HG02798 (cell line): ENCODE measurements at regions not wholly inside any gene's neighbourhood (a gene's known extent, or its start where the extent isn't known, plus 50 kb on each side); places are given as distances from the start of the nearest gene placed in this dataset.
"Not testable (repeated sequence)": the region's sequence is repeated elsewhere in the genome, so short reads cannot be mapped to it uniquely, and the experiment has no call there.

Experiments used
- ATAC-seq: cut with Tn5 transposase; IDR thresholded peaks from one replicate; pipeline ENCODE4 v1.9.1; 2021; ENCODE audit warnings: mild to moderate bottlenecking; ENCODE audit not compliant: unreplicated experiment, poor library complexity

- no peak for ATAC-seq
Measured at GRCh38 chr10:4229106-4229505, 444.1 kb upstream of the KLF6 start.

- no peak for ATAC-seq
Measured at GRCh38 chr10:4227586-4227985, 442.6 kb upstream of the KLF6 start.

- ATAC-seq = no peak
Measured at GRCh38 chr10:4226941-4227540, 442.0 kb upstream of the KLF6 start.

- no peak for ATAC-seq
Measured at GRCh38 chr10:4224178-4224577, 439.2 kb upstream of the KLF6 start.

GRCh38 chr10:4221310-4221709, 436.3 kb upstream of the KLF6 start:
- not testable (repeated sequence) for ATAC-seq

- ATAC-seq = no peak
Measured at GRCh38 chr10:4219901-4220300, 434.9 kb upstream of the KLF6 start.

GRCh38 chr10:4217653-4218052, 432.6 kb upstream of the KLF6 start:
- no peak for ATAC-seq

- ATAC-seq = no peak
Measured at GRCh38 chr10:4217187-4217586, 432.2 kb upstream of the KLF6 start.

- no peak for ATAC-seq
Measured at GRCh38 chr10:4216726-4217125, 431.7 kb upstream of the KLF6 start.

GRCh38 chr10:4215963-4216575, 431.1 kb upstream of the KLF6 start:
- ATAC-seq = no peak

- ATAC-seq = no peak
Measured at GRCh38 chr10:4215485-4215884, 430.5 kb upstream of the KLF6 start.

- ATAC-seq = no peak
Measured at GRCh38 chr10:4214908-4215307, 429.9 kb upstream of the KLF6 start.

GRCh38 chr10:4213441-4213840, 428.4 kb upstream of the KLF6 start:
- no peak for ATAC-seq

- no peak for ATAC-seq
Measured at GRCh38 chr10:4212111-4212630, 427.2 kb upstream of the KLF6 start.

- ATAC-seq = no peak
Measured at GRCh38 chr10:4208499-4208898, 423.5 kb upstream of the KLF6 start.

GRCh38 chr10:4205113-4205512, 420.1 kb upstream of the KLF6 start:
- no peak for ATAC-seq

- ATAC-seq = no peak
Measured at GRCh38 chr10:4202938-4203337, 417.9 kb upstream of the KLF6 start.

GRCh38 chr10:4201866-4202825, 417.1 kb upstream of the KLF6 start:
- no peak for ATAC-seq

GRCh38 chr10:4199196-4199595, 414.2 kb upstream of the KLF6 start:
- no peak for ATAC-seq

GRCh38 chr10:4198216-4198615, 413.2 kb upstream of the KLF6 start:
- ATAC-seq = no peak

GRCh38 chr10:4197676-4198075, 412.7 kb upstream of the KLF6 start:
- ATAC-seq = no peak
